ENCODE measurements at regions not wholly inside any gene's neighbourhood (a gene's known extent, or its start where the extent isn't known, plus 50 kb on each side); places are given as distances from the start of the nearest gene placed in this dataset.
A peak's percentile ranks its signal among the peaks of the same experiment; 100 is the strongest.

- Histone ChIP-seq H3K4me3 (ENCODE audit: low read length) (no peak overlapping the region), H3K9me3 (ENCODE audit: low read length) (no peaks in the 10 kb centered on the region), H3K9me2 (replicated peaks; ENCODE audit: low read length) (no peaks in the 10 kb centered on the region), H4K20me1 (ENCODE audit: low read length) (no peaks in the 10 kb centered on the region), H3K36me3 (ENCODE audit: low read depth, low read length) (no peaks in the 10 kb centered on the region), H3K27ac (ENCODE audit: low read length) (no peak overlapping the region), H3F3A (ENCODE audit: low read length, unreplicated experiment) (no peaks in the 10 kb centered on the region), H3K4me1 (ENCODE audit: insufficient read depth, low read length) (no peaks in the 10 kb centered on the region), H3K27me3 (ENCODE audit: low read length) (no peaks in the 10 kb centered on the region), H3K79me2 (ENCODE audit: low read length) (no peaks in the 10 kb centered on the region), H3K9ac (ENCODE audit: low read length) (no peak overlapping the region), H3K4me2 (ENCODE audit: low read length) (no peak overlapping the region), H2AFZ (ENCODE audit: low read length) (no peak overlapping the region)
- CTCF ChIA-PET, result no interaction called here
- no TSS peak for BruUV-seq (replicated peaks)
- ATAC-seq (no peak), DNase-seq (no peak)
- POLR2A ChIA-PET (ENCODE audit: unreplicated experiment), result no interaction called here
- TF ChIP-seq EZH2phosphoT487 (IDR thresholded peaks at IDR 0.05; ENCODE audit: borderline replicate concordance, low read length) (no peak), CTCF (conservative IDR thresholded peaks at IDR 0.05; ENCODE audit: low read depth, low read length) (no peak), EZH2 (IDR thresholded peaks at IDR 0.05; ENCODE audit: low read length, unreplicated experiment) (no peak)
- intact Hi-C loops (cut with micrococcal nuclease), result no loop called here
Measured at GRCh38 chr17:34757611-34758010, 178.2 kb downstream of the TMEM132E start.

- Histone ChIP-seq H3K4me1 (ENCODE audit: insufficient read depth, low read length) (no peaks in the 10 kb centered on the region), H3K9ac (ENCODE audit: low read length) (no peak overlapping the region), H3F3A (ENCODE audit: low read length, unreplicated experiment) (no peaks in the 10 kb centered on the region), H3K9me3 (ENCODE audit: low read length) (no peaks in the 10 kb centered on the region), H3K36me3 (ENCODE audit: low read depth, low read length) (no peaks in the 10 kb centered on the region), H2AFZ (ENCODE audit: low read length) (no peak overlapping the region), H3K4me2 (ENCODE audit: low read length) (no peak overlapping the region), H3K9me2 (replicated peaks; ENCODE audit: low read length) (no peaks in the 10 kb centered on the region), H4K20me1 (ENCODE audit: low read length) (no peaks in the 10 kb centered on the region), H3K27me3 (ENCODE audit: low read length) (no peaks in the 10 kb centered on the region), H3K79me2 (ENCODE audit: low read length) (no peaks in the 10 kb centered on the region), H3K27ac (ENCODE audit: low read length) (no peak overlapping the region), H3K4me3 (ENCODE audit: low read length) (no peak overlapping the region)
- ChIA-PET CTCF (no interaction called here), POLR2A (ENCODE audit: unreplicated experiment) (no interaction called here)
- TF ChIP-seq EZH2 (IDR thresholded peaks at IDR 0.05; ENCODE audit: low read length, unreplicated experiment) (no peak), CTCF (conservative IDR thresholded peaks at IDR 0.05; ENCODE audit: low read depth, low read length) (no peak), EZH2phosphoT487 (IDR thresholded peaks at IDR 0.05; ENCODE audit: borderline replicate concordance, low read length) (no peak)
- no TSS peak for BruUV-seq (replicated peaks)
- intact Hi-C loops (cut with micrococcal nuclease), result no loop called here
- no peak for ATAC-seq
- DNase-seq, result no peak
Measured at GRCh38 chr17:34757106-34757505, 177.7 kb downstream of the TMEM132E start.

- CTCF ChIA-PET, result no interaction called here
- POLR2A ChIA-PET (ENCODE audit: unreplicated experiment), result no interaction called here
- H3K79me2 ChIP-seq (ENCODE audit: low read length), result no peaks in the 10 kb centered on the region
- H3F3A ChIP-seq (ENCODE audit: low read length, unreplicated experiment), result no peaks in the 10 kb centered on the region
- H3K27ac ChIP-seq (ENCODE audit: low read length), result no peak overlapping the region
- ATAC-seq, result peak; percentile 59
- H3K4me2 ChIP-seq (ENCODE audit: low read length), result no peak overlapping the region
- no peaks in the 10 kb centered on the region for H3K4me1 ChIP-seq (ENCODE audit: insufficient read depth, low read length)
- no TSS peak for BruUV-seq (replicated peaks)
- no peak overlapping the region for H3K9ac ChIP-seq (ENCODE audit: low read length)
- intact Hi-C loops (cut with micrococcal nuclease), result no loop called here
- DNase-seq, result peak; percentile 18
- H3K9me2 ChIP-seq (replicated peaks; ENCODE audit: low read length), result no peaks in the 10 kb centered on the region
- H3K4me3 ChIP-seq (ENCODE audit: low read length), result no peak overlapping the region
- H3K9me3 ChIP-seq (ENCODE audit: low read length), result no peaks in the 10 kb centered on the region
- H2AFZ ChIP-seq (ENCODE audit: low read length), result no peak overlapping the region
- no peak for TF ChIP-seq CTCF (conservative IDR thresholded peaks at IDR 0.05; ENCODE audit: low read depth, low read length)
- no peaks in the 10 kb centered on the region for H4K20me1 ChIP-seq (ENCODE audit: low read length)
- H3K36me3 ChIP-seq (ENCODE audit: low read depth, low read length), result no peaks in the 10 kb centered on the region
- H3K27me3 ChIP-seq (ENCODE audit: low read length), result no peaks in the 10 kb centered on the region
Measured at GRCh38 chr17:34756637-34757021, 177.2 kb downstream of the TMEM132E start.

Data from PC-3 (cell line).